Gastroesophageal sphincter (tissue), 4 donors: ENCODE measurements at regions not wholly inside any gene's neighbourhood (a gene's known extent, or its start where the extent isn't known, plus 50 kb on each side); places are given as distances from the start of the nearest gene placed in this dataset.

Experiments used
- ATAC-seq: fragments of 150-250 bp; one replicate; pipeline ENCODE4 v1.9.1; 2016; ENCODE audit warnings: mild to moderate bottlenecking, moderate library complexity
- H3K27ac ChIP-seq, 4 donors: fragments of 200-600 bp; sonication (generic) in 3 of 4; 1 replicate in 3 of 4; 2 replicates in 1 of 4; pipeline ENCODE4 v1.5.1; 2016 to 2019
- H3K27me3 ChIP-seq: fragments of 200-600 bp; sonication (generic); one replicate; pipeline ENCODE4 v1.5.1; 2019
- H3K36me3 ChIP-seq, 2 donors: fragments of 200-600 bp; sonication (generic); one replicate each; pipeline ENCODE4 v1.5.1; 2019; ENCODE audit warnings: control low read depth in 1 of 2
- H3K4me1 ChIP-seq, 3 donors: fragments of 200-600 bp; sonication (generic); 1 replicate in 2 of 3; 2 replicates in 1 of 3; pipeline ENCODE4 v1.5.1; 2016 to 2019; ENCODE audit warnings: control low read depth in 2 of 3
- H3K4me3 ChIP-seq, 2 donors: fragments of 200-600 bp; sonication (generic); one replicate each; pipeline ENCODE4 v1.5.1; 2019; ENCODE audit warnings: mild to moderate bottlenecking in 1 of 2, moderate library complexity in 1 of 2
- H3K9me3 ChIP-seq, 3 donors: fragments of 200-600 bp; sonication (generic); one replicate each; pipeline ENCODE4 v1.5.1; 2017 to 2019; ENCODE audit warnings: control low read depth in 2 of 3
- CTCF ChIP-seq, 4 experiments: fragments of 200-600 bp in 2 of 4; fragments of 450-650 bp in 2 of 4; sonication (generic) in 1 of 4; IDR thresholded peaks; one replicate each; pipeline ENCODE4 v1.5.1; 2017 to 2019; ENCODE audit warnings: antibody characterized with exemption in 4 of 4, mild to moderate bottlenecking in 2 of 4, moderate library complexity in 2 of 4
- EP300 ChIP-seq: sonication (generic); formaldehyde crosslinking; IDR thresholded peaks from one replicate; pipeline ENCODE4 v1.6.1; 2017; ENCODE audit warnings: antibody characterized with exemption, mild to moderate bottlenecking
- POLR2A ChIP-seq, 2 donors: fragments of 450-650 bp; IDR thresholded peaks; one replicate each; pipeline ENCODE4 v1.6.1; 2017; ENCODE audit warnings: antibody characterized with exemption in 2 of 2, mild to moderate bottlenecking in 2 of 2, moderate library complexity in 1 of 2
- POLR2AphosphoS5 ChIP-seq: sonication (generic); formaldehyde crosslinking; IDR thresholded peaks from one replicate; pipeline ENCODE4 v1.6.1; 2017; ENCODE audit warnings: antibody characterized with exemption
- WGBS, 2 donors: methylation state at CpG; one replicate each; pipeline ENCODE4 v1.1.5; 2018; ENCODE audit warnings: low coverage in 1 of 2; 5-methylcytosine and 5-hydroxymethylcytosine counted together

GRCh38 chr2:468648-469336 is 180.9 kb upstream of the ALKAL2 start:
- ATAC-seq: no peak
- Histone ChIP-seq H3K27ac (no peak overlapping the region), H3K9me3 (peaks cover 0 to 11% (median 0%) of the 10 kb centered on the region in 3 donors), H3K36me3 (no peaks in the 10 kb centered on the region), H3K27me3 (peaks cover 67% of the 10 kb centered on the region), H3K4me3 (peak overlapping the region in 1 of 2 donors; percentile 23), H3K4me1 (peaks cover 0 to 10% (median 0%) of the 10 kb centered on the region in 3 donors)
- WGBS, 2 donors: 25 to 34% methylated on average over 21 to 23 of the region's 29 CpGs
- TF ChIP-seq POLR2AphosphoS5 (no peak), POLR2A (IDR thresholded peaks at IDR 0.05) (no peak), CTCF (IDR thresholded peaks at IDR 0.05) (no peak), EP300 (no peak)

GRCh38 chr2:467892-468647 is 180.2 kb upstream of the ALKAL2 start:
- H3K27ac ChIP-seq: no peak overlapping the region
- peaks cover 0 to 10% (median 0%) of the 10 kb centered on the region in 3 donors for H3K4me1 ChIP-seq
- H3K9me3 ChIP-seq: peaks cover 0 to 4% (median 0%) of the 10 kb centered on the region in 3 donors
- H3K27me3 ChIP-seq: peaks cover 68% of the 10 kb centered on the region
- ATAC-seq: no peak
- H3K4me3 ChIP-seq: peak overlapping the region in 1 of 2 donors; percentile 23
- no peaks in the 10 kb centered on the region for H3K36me3 ChIP-seq
- 7% methylated on average over 6 of the region's 69 CpGs; no CpG with 5 or more reads in 1 of the 2 donors for WGBS, 2 donors
- TF ChIP-seq EP300: no peak
- TF ChIP-seq POLR2AphosphoS5: no peak
- no peak for TF ChIP-seq POLR2A (IDR thresholded peaks at IDR 0.05)
- no peak for TF ChIP-seq CTCF (IDR thresholded peaks at IDR 0.05)

- Histone ChIP-seq H3K4me3 (no peak overlapping the region), H3K9me3 (no peaks in the 10 kb centered on the region), H3K27me3 (peaks cover 70% of the 10 kb centered on the region), H3K36me3 (no peaks in the 10 kb centered on the region), H3K4me1 (peaks cover 0 to 10% (median 0%) of the 10 kb centered on the region in 3 donors), H3K27ac (no peak overlapping the region)
- 72 to 73% methylated on average over 5 of the region's 18 CpGs for WGBS, 2 donors
- ATAC-seq: no peak
- TF ChIP-seq POLR2AphosphoS5: no peak
- no peak for TF ChIP-seq EP300
- no peak for TF ChIP-seq CTCF (IDR thresholded peaks at IDR 0.05)
- no peak for TF ChIP-seq POLR2A (IDR thresholded peaks at IDR 0.05)
These were observed 179.6 kb upstream of the ALKAL2 start for GRCh38 chr2:467543-467891.

GRCh38 chr2:467101-467500 is 179.2 kb upstream of the ALKAL2 start:
- Histone ChIP-seq H3K27ac (no peak overlapping the region), H3K36me3 (no peaks in the 10 kb centered on the region), H3K4me3 (no peak overlapping the region), H3K27me3 (peaks cover 74% of the 10 kb centered on the region), H3K4me1 (peaks cover 0 to 10% (median 0%) of the 10 kb centered on the region in 3 donors), H3K9me3 (no peaks in the 10 kb centered on the region)
- ATAC-seq: no peak
- TF ChIP-seq EP300 (no peak), POLR2A (IDR thresholded peaks at IDR 0.05) (no peak), POLR2AphosphoS5 (no peak), CTCF (IDR thresholded peaks at IDR 0.05) (no peak)
- WGBS, 2 donors: 78% methylated on average over 4 of the region's 15 CpGs; no CpG with 5 or more reads in 1 of the 2 donors
